ENCODE measurements at regions not wholly inside any gene's neighbourhood (a gene's known extent, or its start where the extent isn't known, plus 50 kb on each side); places are given as distances from the start of the nearest gene placed in this dataset.

DNA sequence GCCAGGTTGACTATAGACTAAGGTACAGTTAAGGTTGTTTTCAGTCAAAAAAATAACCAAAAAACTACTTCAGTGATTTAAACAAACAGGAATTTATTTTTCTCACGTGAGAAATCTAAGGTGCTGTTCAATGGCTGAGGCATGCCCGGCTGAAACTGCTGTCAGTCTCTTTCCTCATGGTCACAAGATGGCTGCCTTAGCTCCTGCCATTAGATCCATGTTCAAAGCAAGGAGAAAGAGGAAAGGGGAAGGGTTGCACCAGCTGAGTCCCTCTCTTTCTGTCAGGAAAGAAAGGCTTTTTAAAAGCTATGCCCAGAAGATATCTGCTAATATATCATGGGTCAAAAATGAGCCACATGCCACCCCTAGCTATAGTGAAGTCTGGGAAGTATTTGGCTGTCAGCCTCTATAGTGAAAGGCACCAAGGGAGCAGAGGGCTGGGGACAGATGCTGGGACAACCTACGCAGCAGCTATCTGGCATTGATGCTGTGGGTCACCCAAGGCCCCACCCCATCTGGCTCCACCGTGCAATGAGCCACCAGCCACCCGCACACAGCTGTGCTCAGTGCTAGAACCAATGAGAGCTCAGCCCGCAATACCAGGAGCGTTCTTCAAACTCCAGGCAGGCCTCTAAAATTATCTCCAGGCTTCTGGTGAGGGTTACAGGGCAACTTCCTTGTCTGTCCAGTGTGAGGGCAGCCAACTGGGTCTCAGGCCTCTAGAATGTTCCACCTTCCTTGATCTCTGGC, 64.7 kb upstream of the GATA2 start:
- no peak overlapping the region for H3K4me3 ChIP-seq (ENCODE audit: control insufficient read depth in 2 of 3, extremely low read depth in 1 of 3, insufficient read depth in 2 of 3, low read depth in 1 of 3, low read length in 3 of 3)
- no peaks in the 10 kb centered on the region for H3K9me3 ChIP-seq (ENCODE audit: control insufficient read depth, low read depth, low read length)
- DNase-seq (ENCODE audit: low read depth, low spot score) (no peak), FAIRE-seq (no peak)
- TF ChIP-seq EZH2 (IDR thresholded peaks at IDR 0.05; ENCODE audit: low read length), result no peak
- TF ChIP-seq, protein P1, sequence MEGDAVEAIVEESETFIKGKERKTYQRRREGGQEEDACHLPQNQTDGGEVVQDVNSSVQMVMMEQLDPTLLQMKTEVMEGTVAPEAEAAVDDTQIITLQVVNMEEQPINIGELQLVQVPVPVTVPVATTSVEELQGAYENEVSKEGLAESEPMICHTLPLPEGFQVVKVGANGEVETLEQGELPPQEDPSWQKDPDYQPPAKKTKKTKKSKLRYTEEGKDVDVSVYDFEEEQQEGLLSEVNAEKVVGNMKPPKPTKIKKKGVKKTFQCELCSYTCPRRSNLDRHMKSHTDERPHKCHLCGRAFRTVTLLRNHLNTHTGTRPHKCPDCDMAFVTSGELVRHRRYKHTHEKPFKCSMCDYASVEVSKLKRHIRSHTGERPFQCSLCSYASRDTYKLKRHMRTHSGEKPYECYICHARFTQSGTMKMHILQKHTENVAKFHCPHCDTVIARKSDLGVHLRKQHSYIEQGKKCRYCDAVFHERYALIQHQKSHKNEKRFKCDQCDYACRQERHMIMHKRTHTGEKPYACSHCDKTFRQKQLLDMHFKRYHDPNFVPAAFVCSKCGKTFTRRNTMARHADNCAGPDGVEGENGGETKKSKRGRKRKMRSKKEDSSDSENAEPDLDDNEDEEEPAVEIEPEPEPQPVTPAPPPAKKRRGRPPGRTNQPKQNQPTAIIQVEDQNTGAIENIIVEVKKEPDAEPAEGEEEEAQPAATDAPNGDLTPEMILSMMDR (optimal IDR thresholded peaks at IDR 0.05 in 1 of 3, IDR thresholded peaks at IDR 0.05 in 1 of 3, conservative IDR thresholded peaks at IDR 0.05 in 1 of 3; ENCODE audit: extremely low read depth in 1 of 3, insufficient read depth in 2 of 3, low read length in 3 of 3), result no peak
- H3K79me2 ChIP-seq (ENCODE audit: control insufficient read depth, insufficient read depth, low read length), result no peaks in the 10 kb centered on the region
- no peak overlapping the region for H2AFZ ChIP-seq (ENCODE audit: control insufficient read depth, low read length)
- H3K4me1 ChIP-seq (ENCODE audit: control insufficient read depth, extremely low read depth, insufficient read depth, low read length), result no peaks in the 10 kb centered on the region
- H4K20me1 ChIP-seq (ENCODE audit: control insufficient read depth, extremely low read depth, insufficient read depth, low read length), result no peaks in the 10 kb centered on the region
- dilution Hi-C loops (cut with MboI; ENCODE audit: extremely low pct_ligation_motif_present, low sequenced_read_pairs), result no loop called here
- no peak overlapping the region for H3K9ac ChIP-seq (ENCODE audit: control insufficient read depth, extremely low read depth, insufficient read depth, low read length)
- H3K27me3 ChIP-seq (ENCODE audit: control insufficient read depth, extremely low read depth, insufficient read depth, low read length), result peaks cover 43% of the 10 kb centered on the region
- no peak overlapping the region for H3K27ac ChIP-seq (ENCODE audit: control insufficient read depth, insufficient read depth, low read length)
- no peaks in the 10 kb centered on the region for H3K36me3 ChIP-seq (ENCODE audit: control insufficient read depth in 2 of 2, extremely low read depth in 1 of 2, insufficient read depth in 2 of 2, low read length in 2 of 2)
- H3K4me2 ChIP-seq (ENCODE audit: control insufficient read depth, extremely low read depth, insufficient read depth, low read depth, low read length), result no peak overlapping the region
- no peaks in the 10 kb centered on the region for H3K9me1 ChIP-seq (ENCODE audit: control insufficient read depth, extremely low read depth, insufficient read depth, low read length)

DNA sequence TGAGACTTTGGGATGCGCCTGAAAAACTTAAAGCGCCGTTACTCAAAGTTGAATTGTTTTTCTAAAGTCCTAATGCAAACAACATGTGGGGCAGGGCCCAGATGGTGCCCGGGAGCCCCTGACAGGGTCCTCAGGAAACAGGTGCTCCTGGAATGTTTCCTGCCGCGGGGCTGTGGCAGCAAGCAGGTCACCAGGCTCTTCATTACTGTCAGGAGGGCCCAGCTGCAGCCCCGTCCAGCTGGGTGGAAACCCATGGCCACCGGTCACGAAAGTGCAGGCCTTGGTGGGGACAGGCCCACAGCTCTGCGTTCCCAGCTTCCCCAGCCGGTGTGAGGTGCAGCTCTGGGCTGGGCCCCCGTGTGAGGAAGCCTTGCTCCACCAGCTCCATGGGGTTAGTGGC, 63.9 kb upstream of the GATA2 start:
- Histone ChIP-seq H4K20me1 (ENCODE audit: control insufficient read depth, extremely low read depth, insufficient read depth, low read length) (no peaks in the 10 kb centered on the region), H3K4me1 (ENCODE audit: control insufficient read depth, extremely low read depth, insufficient read depth, low read length) (no peaks in the 10 kb centered on the region), H3K27me3 (ENCODE audit: control insufficient read depth, extremely low read depth, insufficient read depth, low read length) (peaks cover 43% of the 10 kb centered on the region), H3K36me3 (ENCODE audit: control insufficient read depth in 2 of 2, extremely low read depth in 1 of 2, insufficient read depth in 2 of 2, low read length in 2 of 2) (no peaks in the 10 kb centered on the region), H3K4me2 (ENCODE audit: control insufficient read depth, extremely low read depth, insufficient read depth, low read depth, low read length) (no peak overlapping the region), H3K9me1 (ENCODE audit: control insufficient read depth, extremely low read depth, insufficient read depth, low read length) (no peaks in the 10 kb centered on the region), H3K9ac (ENCODE audit: control insufficient read depth, extremely low read depth, insufficient read depth, low read length) (no peak overlapping the region), H2AFZ (ENCODE audit: control insufficient read depth, low read length) (no peak overlapping the region), H3K79me2 (ENCODE audit: control insufficient read depth, insufficient read depth, low read length) (no peaks in the 10 kb centered on the region), H3K4me3 (ENCODE audit: control insufficient read depth in 2 of 3, extremely low read depth in 1 of 3, insufficient read depth in 2 of 3, low read depth in 1 of 3, low read length in 3 of 3) (no peak overlapping the region), H3K27ac (ENCODE audit: control insufficient read depth, insufficient read depth, low read length) (no peak overlapping the region), H3K9me3 (ENCODE audit: control insufficient read depth, low read depth, low read length) (no peaks in the 10 kb centered on the region)
- no peak for FAIRE-seq
- no peak for TF ChIP-seq EZH2 (IDR thresholded peaks at IDR 0.05; ENCODE audit: low read length)
- TF ChIP-seq, protein P1 (optimal IDR thresholded peaks at IDR 0.05 in 1 of 3, IDR thresholded peaks at IDR 0.05 in 1 of 3, conservative IDR thresholded peaks at IDR 0.05 in 1 of 3; ENCODE audit: extremely low read depth in 1 of 3, insufficient read depth in 2 of 3, low read length in 3 of 3), result no peak
- dilution Hi-C loops (cut with MboI; ENCODE audit: extremely low pct_ligation_motif_present, low sequenced_read_pairs), result no loop called here
- no peak for DNase-seq (ENCODE audit: low read depth, low spot score)

Measured in keratinocyte (primary cell).